Mesenchymal stem cell (in vitro differentiated cells and primary cell): ENCODE measurements at regions not wholly inside any gene's neighbourhood (a gene's known extent, or its start where the extent isn't known, plus 50 kb on each side); places are given as distances from the start of the nearest gene placed in this dataset.

Experiments
- DNase-seq: peaks from one replicate; pipeline ENCODE4 v3.0.0-alpha.2; 2013
- H2AFZ ChIP-seq: one replicate; pipeline ENCODE4 v1.6.1; 2013; ENCODE audit warnings: low read depth, mild to moderate bottlenecking, control low read depth, inconsistent platforms, low read length, moderate library complexity
- H2AK5ac ChIP-seq: 2 replicates; pipeline ENCODE4 v1.6.1; 2013; ENCODE audit warnings: low read length, moderate library complexity, mild to moderate bottlenecking, inconsistent platforms; ENCODE audit not compliant: severe bottlenecking
- H2BK120ac ChIP-seq: one replicate; pipeline ENCODE4 v1.6.1; 2013; ENCODE audit warnings: low read depth, mild to moderate bottlenecking, inconsistent platforms, low read length, moderate library complexity
- H2BK12ac ChIP-seq, 2 experiments: one replicate each; pipeline ENCODE4 v1.6.1; 2013; ENCODE audit warnings: inconsistent platforms in 2 of 2, low read length in 2 of 2, mild to moderate bottlenecking in 2 of 2, moderate library complexity in 2 of 2, control low read depth in 1 of 2
- H2BK15ac ChIP-seq: one replicate; pipeline ENCODE4 v1.6.1; 2013; ENCODE audit warnings: mild to moderate bottlenecking, low read depth, inconsistent platforms; ENCODE audit not compliant: poor library complexity, severe bottlenecking
- H2BK5ac ChIP-seq: 2 replicates; pipeline ENCODE4 v1.6.1; 2013; ENCODE audit warnings: low read depth, mild to moderate bottlenecking, low read length, control low read depth, inconsistent platforms; ENCODE audit not compliant: poor library complexity, severe bottlenecking
- H3K14ac ChIP-seq, 2 experiments: one replicate each; pipeline ENCODE4 v1.6.1; 2013; ENCODE audit warnings: inconsistent platforms in 2 of 2, low read length in 2 of 2, control low read depth in 1 of 2, mild to moderate bottlenecking in 1 of 2, moderate library complexity in 1 of 2
- H3K18ac ChIP-seq, 2 experiments: one replicate each; pipeline ENCODE4 v1.6.1; 2013; ENCODE audit warnings: inconsistent platforms in 2 of 2, low read length in 2 of 2, control low read depth in 1 of 2, low read depth in 1 of 2, mild to moderate bottlenecking in 1 of 2
- H3K23ac ChIP-seq, 2 experiments: one replicate each; pipeline ENCODE4 v1.6.1; 2013; ENCODE audit warnings: inconsistent platforms in 2 of 2, low read length in 2 of 2, mild to moderate bottlenecking in 2 of 2, moderate library complexity in 2 of 2, control low read depth in 1 of 2
- H3K27ac ChIP-seq: 2 replicates; pipeline ENCODE4 v1.5.1; 2013; ENCODE audit warnings: mild to moderate bottlenecking, moderate library complexity, low read length, control low read depth, inconsistent platforms; ENCODE audit not compliant: poor library complexity, severe bottlenecking
- H3K27me3 ChIP-seq, 2 experiments: 2 replicates each; pipeline versions ENCODE4 v1.6.1 to v1.7.0; 2013; ENCODE audit warnings: low read length in 2 of 2, mild to moderate bottlenecking in 2 of 2, moderate library complexity in 2 of 2, control low read depth in 1 of 2, inconsistent platforms in 1 of 2; ENCODE audit not compliant: control insufficient read depth in 1 of 2, insufficient read depth in 1 of 2
- H3K36me3 ChIP-seq, 2 experiments: 2 replicates each; pipeline versions ENCODE4 v1.6.1 to v1.7.0; 2013; ENCODE audit warnings: low read length in 2 of 2, control low read depth in 1 of 2, inconsistent platforms in 1 of 2, low read depth in 1 of 2, mild to moderate bottlenecking in 1 of 2; ENCODE audit not compliant: insufficient read depth in 2 of 2, control insufficient read depth in 1 of 2
- H3K4ac ChIP-seq, 2 experiments: one replicate each; pipeline ENCODE4 v1.6.1; 2013; ENCODE audit warnings: inconsistent platforms in 2 of 2, low read length in 2 of 2, mild to moderate bottlenecking in 2 of 2, moderate library complexity in 2 of 2, control low read depth in 1 of 2, low read depth in 1 of 2
- H3K4me1 ChIP-seq: 2 replicates; pipeline ENCODE4 v1.6.1; 2013; ENCODE audit warnings: low read depth, low read length, control low read depth; ENCODE audit not compliant: control insufficient read depth, insufficient read depth
- H3K4me2 ChIP-seq: 2 replicates; pipeline ENCODE4 v1.6.1; 2013; ENCODE audit warnings: low read length, mild to moderate bottlenecking, inconsistent platforms; ENCODE audit not compliant: poor library complexity, severe bottlenecking
- H3K4me3 ChIP-seq, 2 experiments: 2 replicates each; pipeline versions ENCODE4 v1.5.1 to v1.7.0; 2013; ENCODE audit warnings: low read length in 2 of 2, mild to moderate bottlenecking in 2 of 2, control low read depth in 1 of 2, low read depth in 1 of 2; ENCODE audit not compliant: insufficient read depth in 1 of 2
- H3K79me1 ChIP-seq: replicated peaks from 2 replicates; pipeline ENCODE4 v1.6.1; 2013; ENCODE audit warnings: mild to moderate bottlenecking, control low read depth, low read length, inconsistent platforms; ENCODE audit not compliant: poor library complexity, severe bottlenecking
- H3K9ac ChIP-seq: 2 replicates; pipeline ENCODE4 v1.7.0; 2013; ENCODE audit warnings: mild to moderate bottlenecking, low read length, moderate library complexity
- H3K9me3 ChIP-seq: 2 replicates; pipeline ENCODE4 v1.7.0; 2013; ENCODE audit warnings: mild to moderate bottlenecking, low read length; ENCODE audit not compliant: control insufficient read depth
- H4K8ac ChIP-seq: one replicate; pipeline ENCODE4 v1.6.1; 2013; ENCODE audit warnings: inconsistent platforms, mild to moderate bottlenecking, low read length, moderate library complexity
- H4K91ac ChIP-seq: one replicate; pipeline ENCODE4 v1.6.1; 2013; ENCODE audit warnings: mild to moderate bottlenecking, low read length, inconsistent platforms
- WGBS: methylation state at CpG from one replicate; pipeline ENCODE4 v1.1.7; 2013; ENCODE audit warnings: mixed read lengths; 5-methylcytosine and 5-hydroxymethylcytosine counted together

DNA sequence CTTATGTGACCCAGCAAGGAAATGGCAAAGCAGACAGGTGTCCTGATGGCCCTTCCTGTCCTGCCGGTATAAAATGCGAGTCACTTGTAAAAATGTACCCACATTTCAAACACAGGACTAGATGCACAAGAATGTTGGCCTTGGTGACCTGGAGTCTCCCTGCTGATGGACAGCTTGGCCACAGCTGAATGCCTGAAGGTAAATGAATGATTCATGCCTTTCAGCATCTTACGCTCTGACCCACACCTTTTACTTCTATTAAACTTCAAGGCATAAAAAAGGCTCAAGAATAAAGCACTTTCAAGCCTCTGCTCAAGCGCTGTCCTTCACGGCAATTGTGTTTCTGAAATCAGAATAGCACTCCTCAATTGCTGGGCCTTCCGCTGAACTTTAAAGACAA is 228.0 kb upstream of the SLCO3A1 start:
- H3K79me1 ChIP-seq = no peaks in the 10 kb centered on the region
- H2AFZ ChIP-seq = no peak overlapping the region
- no peak overlapping the region for H2BK120ac ChIP-seq
- H2BK15ac ChIP-seq = no peak overlapping the region
- no peak overlapping the region for H3K14ac ChIP-seq
- H3K4me2 ChIP-seq = no peak overlapping the region
- no peaks in the 10 kb centered on the region for H3K9me3 ChIP-seq
- no peak overlapping the region for H3K4me3 ChIP-seq
- DNase-seq = no peak
- H3K9ac ChIP-seq = no peak overlapping the region
- no peak overlapping the region for H2BK5ac ChIP-seq
- H3K18ac ChIP-seq = no peak overlapping the region
- H2AK5ac ChIP-seq = no peak overlapping the region
- no peaks in the 10 kb centered on the region for H3K36me3 ChIP-seq
- WGBS = 76% methylated on average over 6 of the region's 6 CpGs
- no peak overlapping the region for H3K23ac ChIP-seq
- no peak overlapping the region for H3K4ac ChIP-seq
- no peak overlapping the region for H4K8ac ChIP-seq
- no peak overlapping the region for H4K91ac ChIP-seq
- H3K27ac ChIP-seq = no peak overlapping the region
- no peaks in the 10 kb centered on the region for H3K4me1 ChIP-seq
- H3K27me3 ChIP-seq = peaks cover 0 to 5% of the 10 kb centered on the region in 2 experiments
- H2BK12ac ChIP-seq = no peak overlapping the region

DNA sequence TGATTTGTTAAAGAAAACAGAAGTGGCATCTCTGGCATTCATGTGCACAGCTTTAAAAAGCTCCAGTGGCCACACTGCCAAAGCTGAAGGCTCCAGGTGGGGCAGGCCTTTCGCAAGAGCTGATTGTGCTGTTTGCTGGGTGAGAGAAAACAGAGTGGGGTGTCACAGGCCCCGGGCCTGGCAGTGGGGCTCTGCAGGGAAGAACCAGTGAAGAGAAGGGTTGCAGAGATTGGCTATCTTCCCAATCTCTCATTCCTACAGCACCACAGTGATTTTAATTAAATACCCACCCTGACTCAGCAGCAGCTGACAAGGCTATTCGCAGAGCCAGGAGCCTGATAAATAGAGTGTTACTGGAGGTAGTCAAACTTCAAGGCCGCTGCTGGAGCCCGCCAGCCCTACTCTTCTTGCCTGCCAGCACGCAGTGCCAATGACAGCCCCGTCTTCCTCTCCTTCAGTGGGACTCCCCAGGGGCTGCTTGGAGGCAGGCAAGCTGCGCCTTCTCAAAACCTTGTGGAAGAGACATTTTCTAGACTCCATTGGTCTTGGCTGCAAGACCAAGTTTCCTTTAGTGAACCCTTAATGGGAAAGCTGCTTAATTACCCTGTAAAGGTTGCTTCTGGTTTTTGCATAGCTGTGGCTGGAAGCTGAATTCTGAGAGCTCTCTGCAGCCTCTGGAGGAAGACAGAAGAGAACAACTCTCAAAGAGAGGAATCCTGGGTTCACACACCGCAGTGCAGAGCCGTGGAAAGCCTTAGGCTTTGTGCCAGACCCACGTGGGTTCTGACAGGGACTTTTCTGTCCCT is 225.8 kb upstream of the SLCO3A1 start:
- Histone ChIP-seq H3K4me3 (no peak overlapping the region), H3K27me3 (no peaks in the 10 kb centered on the region), H2BK120ac (no peak overlapping the region), H4K91ac (no peak overlapping the region), H3K4ac (no peak overlapping the region), H4K8ac (no peak overlapping the region), H3K14ac (no peak overlapping the region), H3K4me2 (no peak overlapping the region), H3K9me3 (no peaks in the 10 kb centered on the region), H2BK12ac (no peak overlapping the region), H2BK5ac (no peak overlapping the region), H3K79me1 (no peaks in the 10 kb centered on the region), H3K18ac (no peak overlapping the region), H3K36me3 (no peaks in the 10 kb centered on the region), H3K23ac (no peak overlapping the region), H3K27ac (no peak overlapping the region), H2BK15ac (no peak overlapping the region), H3K9ac (peak overlapping the region; percentile 37), H2AFZ (no peak overlapping the region), H2AK5ac (no peak overlapping the region), H3K4me1 (no peaks in the 10 kb centered on the region)
- 57% methylated on average over 11 of the region's 11 CpGs for WGBS
- no peak for DNase-seq

DNA sequence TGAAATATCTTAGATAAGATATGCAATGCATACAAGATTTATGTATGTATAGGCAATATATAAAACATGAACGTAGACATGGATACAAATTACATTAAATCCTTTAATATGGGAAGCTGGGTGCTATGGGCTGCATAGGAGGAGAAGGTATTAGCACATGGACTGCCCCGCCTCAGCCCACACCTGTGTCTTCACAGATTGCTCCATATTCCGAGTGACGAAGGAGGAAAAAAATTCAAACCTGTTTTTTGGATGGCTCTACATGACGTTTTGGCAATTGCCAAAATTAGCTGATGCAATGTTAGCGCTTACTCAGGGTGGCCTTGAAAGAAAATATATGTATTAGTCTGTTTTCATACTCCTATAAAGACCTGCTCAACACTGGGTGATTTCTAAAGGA is 223.4 kb upstream of the SLCO3A1 start:
- Histone ChIP-seq H4K8ac (no peak overlapping the region), H2AK5ac (no peak overlapping the region), H2BK5ac (no peak overlapping the region), H3K4me2 (no peak overlapping the region), H3K23ac (no peak overlapping the region), H3K36me3 (no peaks in the 10 kb centered on the region), H3K18ac (no peak overlapping the region), H3K4ac (no peak overlapping the region), H3K79me1 (no peaks in the 10 kb centered on the region), H3K9ac (no peak overlapping the region), H3K9me3 (no peaks in the 10 kb centered on the region), H3K4me3 (no peak overlapping the region), H4K91ac (no peak overlapping the region), H2BK12ac (no peak overlapping the region), H3K14ac (no peak overlapping the region), H2BK15ac (no peak overlapping the region), H2AFZ (no peak overlapping the region), H3K27ac (no peak overlapping the region), H2BK120ac (no peak overlapping the region), H3K27me3 (no peaks in the 10 kb centered on the region), H3K4me1 (no peaks in the 10 kb centered on the region)
- WGBS = 77% methylated on average over 5 of the region's 6 CpGs
- DNase-seq = no peak

DNA sequence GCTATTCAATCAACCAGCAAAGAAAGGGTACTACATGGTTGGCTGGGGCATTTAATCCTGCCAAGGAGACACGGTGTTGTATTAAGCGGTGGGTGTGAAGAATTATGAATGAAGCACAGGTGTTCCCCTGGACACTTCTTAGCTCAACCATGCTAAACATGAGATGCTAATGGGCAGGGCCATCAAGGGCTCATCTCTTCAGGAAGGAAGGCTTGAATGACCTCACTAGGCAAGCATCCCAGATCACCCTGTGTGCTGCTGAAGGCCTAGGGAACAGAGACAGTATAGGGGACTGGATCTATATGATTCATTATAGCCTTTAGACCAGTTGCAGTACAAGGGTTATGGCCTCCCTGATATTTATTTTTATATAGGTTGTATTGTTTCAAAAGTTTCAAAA is 221.3 kb upstream of the SLCO3A1 start:
- no peak overlapping the region for H2BK120ac ChIP-seq
- no peak overlapping the region for H3K27ac ChIP-seq
- H3K18ac ChIP-seq = no peak overlapping the region
- H3K4me2 ChIP-seq = no peak overlapping the region
- H3K27me3 ChIP-seq = no peaks in the 10 kb centered on the region
- H3K9me3 ChIP-seq = no peaks in the 10 kb centered on the region
- no peak overlapping the region for H4K91ac ChIP-seq
- H3K79me1 ChIP-seq = no peaks in the 10 kb centered on the region
- H3K9ac ChIP-seq = no peak overlapping the region
- no peak overlapping the region for H2AFZ ChIP-seq
- H3K4ac ChIP-seq = no peak overlapping the region
- no peak overlapping the region for H2BK5ac ChIP-seq
- H2BK12ac ChIP-seq = no peak overlapping the region
- no peak for DNase-seq
- WGBS = 66% methylated on average over 2 of the region's 2 CpGs
- no peak overlapping the region for H3K4me3 ChIP-seq
- no peaks in the 10 kb centered on the region for H3K4me1 ChIP-seq
- no peak overlapping the region for H4K8ac ChIP-seq
- H3K14ac ChIP-seq = no peak overlapping the region
- H2AK5ac ChIP-seq = no peak overlapping the region
- H3K36me3 ChIP-seq = no peaks in the 10 kb centered on the region
- H2BK15ac ChIP-seq = no peak overlapping the region
- H3K23ac ChIP-seq = no peak overlapping the region
